ENCODE measurements at regions not wholly inside any gene's neighbourhood (a gene's known extent, or its start where the extent isn't known, plus 50 kb on each side); places are given as distances from the start of the nearest gene placed in this dataset.
"Not testable (repeated sequence)": the region's sequence is repeated elsewhere in the genome, so short reads cannot be mapped to it uniquely, and the experiment has no call there.

DNA sequence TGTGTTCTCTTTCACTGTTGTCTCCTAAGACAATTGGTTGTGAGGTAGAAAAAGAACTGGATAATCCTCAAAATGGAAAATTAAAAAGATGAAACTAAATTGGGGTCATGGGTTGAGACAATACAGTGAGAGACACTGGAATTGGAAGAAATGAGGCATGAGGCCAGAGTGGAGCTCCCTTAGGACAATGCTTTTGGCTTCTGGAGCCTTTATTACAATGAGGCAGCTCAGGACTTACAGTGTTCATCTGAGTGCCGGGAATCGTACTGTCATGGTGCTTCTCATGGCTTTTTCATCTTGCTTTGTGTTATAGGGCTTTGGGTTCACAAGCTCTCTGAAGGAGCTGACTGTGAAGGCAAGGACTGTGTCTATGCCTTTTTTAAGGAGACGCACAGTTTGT is 293.5 kb downstream of the SOX2 start:
- DNase-seq = no peak

DNA sequence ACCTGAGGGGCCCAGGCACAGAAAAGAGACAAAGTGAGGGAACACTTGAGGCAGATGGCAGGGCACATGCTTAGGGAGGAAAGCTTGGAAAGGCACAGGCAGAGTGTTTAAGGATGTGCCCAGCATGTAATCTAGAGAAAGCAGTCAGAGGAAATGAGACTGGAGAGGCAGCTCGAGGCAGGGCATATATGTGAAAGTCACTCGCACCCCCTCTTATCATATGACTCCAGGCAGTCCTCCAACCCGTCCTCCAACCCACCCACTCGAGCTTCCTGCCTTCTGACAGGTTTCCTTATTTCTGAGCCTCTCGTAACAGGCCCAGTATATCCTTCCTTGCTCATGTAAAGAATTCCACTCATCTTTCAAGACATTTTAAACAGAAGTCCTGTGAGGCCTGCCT is 294.0 kb downstream of the SOX2 start:
- no peak for DNase-seq

DNA sequence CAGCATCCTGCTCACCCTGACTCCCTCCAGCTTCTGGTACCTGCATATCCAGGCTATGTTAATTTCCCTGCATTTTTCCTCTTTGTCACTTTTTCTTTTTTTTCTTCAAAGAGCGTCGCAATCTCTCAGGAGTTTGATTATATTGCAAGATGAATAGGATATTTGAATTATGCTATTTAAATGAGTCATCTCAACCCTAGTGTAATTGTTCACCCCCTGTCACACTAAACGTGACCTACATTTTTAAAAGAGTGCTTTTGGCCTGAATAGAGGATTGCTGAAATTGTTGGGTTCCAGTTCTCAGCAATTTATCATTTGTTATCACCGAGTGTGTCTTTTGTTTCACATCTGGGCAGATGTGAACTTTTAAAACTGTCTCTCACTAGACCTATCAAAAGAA is 294.7 kb downstream of the SOX2 start:
- DNase-seq = no peak

DNA sequence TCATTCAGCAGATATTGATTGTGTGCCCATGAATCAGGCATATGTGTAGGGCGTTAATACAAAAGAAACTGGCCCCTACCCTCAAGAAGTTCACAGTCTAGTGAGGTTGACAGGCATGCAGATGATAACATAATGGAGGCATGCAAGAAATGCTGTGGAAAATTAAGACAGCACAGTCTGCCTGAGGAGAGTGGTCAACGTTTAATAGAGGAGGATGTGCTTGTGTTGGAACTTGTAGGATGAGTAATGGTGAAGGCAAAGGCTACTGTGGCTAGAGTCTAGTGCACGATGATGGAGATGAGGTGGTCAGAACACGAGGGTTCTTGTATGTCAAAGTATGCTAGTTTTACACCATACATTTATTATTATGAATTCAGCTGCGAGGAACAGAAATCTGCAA is 295.7 kb downstream of the SOX2 start:
- no peak for DNase-seq

DNA sequence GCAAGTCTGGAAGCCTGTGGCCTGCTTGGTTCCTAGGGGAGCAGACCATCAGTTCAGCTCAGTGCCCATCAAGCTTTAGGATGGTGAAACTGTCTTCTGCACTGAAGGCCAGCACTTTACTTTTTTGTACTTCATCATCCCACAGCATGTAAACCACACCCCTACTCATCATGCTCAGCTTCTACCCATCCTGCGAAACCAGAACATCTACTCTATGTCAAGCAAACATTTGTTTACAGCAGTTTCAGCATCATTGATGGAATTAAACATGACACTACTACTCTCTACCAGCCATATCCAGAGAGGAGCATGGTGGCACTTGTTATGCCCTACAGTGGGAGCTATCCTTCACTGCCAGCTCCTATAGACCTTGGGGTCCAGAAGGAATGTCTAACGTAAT is 306.6 kb downstream of the SOX2 start:
- DNase-seq = no peak

DNA sequence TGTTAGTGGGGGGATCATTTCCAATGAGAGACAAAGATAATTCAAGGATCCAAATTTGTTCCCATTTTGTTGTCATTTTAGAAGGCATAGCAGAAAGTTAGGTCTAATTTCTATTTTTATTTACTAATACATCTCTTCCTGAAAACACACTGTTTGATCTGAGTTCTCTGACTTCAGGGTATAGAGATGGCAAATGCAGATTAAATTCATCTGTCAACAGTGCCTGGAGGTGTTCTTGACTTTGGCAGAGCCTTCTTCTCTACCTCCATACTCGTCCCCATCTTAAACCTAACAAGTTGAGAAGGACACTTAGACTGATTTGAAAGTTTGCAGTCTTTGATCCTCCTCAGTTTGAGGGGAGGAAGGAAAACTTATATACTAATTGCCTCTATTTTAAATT is 308.2 kb downstream of the SOX2 start:
- no peak for DNase-seq

DNA sequence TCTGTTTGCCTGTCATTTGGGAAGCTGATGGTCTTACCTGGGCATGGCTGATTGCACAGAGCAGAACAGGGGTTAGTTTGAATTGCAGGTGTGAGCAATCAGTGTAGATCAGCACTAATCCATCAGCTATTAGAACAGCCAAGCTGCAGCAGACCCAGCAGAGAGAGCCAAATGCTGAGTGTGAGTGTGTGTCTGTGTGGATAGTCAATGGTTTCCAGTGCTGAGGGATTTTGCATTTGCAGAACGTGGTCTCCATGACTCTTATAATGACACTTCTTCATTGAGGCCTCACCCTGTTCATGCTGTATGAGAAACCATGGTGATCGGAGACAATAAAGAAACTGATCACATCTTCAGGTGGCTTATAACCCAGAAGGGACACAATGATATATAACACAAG is 312.1 kb downstream of the SOX2 start:
- DNase-seq = no peak

DNA sequence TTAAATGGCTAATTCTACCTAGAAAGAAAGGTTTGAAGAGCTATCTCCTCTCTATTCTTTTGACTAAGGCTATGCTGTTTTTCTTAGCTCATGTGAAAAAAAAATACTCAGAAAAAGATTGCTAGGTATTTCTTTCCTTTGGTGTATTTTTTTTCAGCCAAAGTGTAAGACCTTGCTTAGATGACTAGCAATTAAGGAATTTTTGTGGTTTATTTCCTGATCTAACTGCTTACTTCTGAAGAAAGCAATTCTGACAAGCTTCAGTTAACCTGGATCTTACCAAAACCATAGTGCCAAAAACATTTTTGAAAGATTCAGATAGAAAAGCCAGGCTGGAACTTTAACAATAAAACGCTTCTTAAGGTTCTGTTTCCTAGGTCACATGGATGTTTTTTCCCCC is 315.6 kb downstream of the SOX2 start:
- DNase-seq = no peak

DNA sequence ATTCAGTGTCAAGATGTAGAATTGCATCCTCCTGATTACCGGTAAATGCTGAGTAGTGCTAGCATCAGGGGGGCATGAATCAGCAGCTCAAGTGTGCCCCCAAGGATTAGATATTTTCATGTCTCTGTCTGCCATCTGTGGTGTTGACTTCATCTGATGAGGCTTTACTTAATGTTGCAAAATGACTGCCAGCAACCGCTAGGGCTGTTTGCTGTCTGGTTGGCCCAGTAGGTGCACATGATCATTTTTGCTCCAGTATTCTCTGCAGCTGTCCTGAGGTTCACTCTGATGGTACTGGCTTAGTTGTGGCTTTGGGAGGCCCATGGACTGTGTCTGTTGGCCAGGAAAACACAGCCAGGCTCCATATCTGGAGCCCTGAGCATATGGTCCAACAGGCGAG is 316.4 kb downstream of the SOX2 start:
- DNase-seq = peak; percentile 22

DNA sequence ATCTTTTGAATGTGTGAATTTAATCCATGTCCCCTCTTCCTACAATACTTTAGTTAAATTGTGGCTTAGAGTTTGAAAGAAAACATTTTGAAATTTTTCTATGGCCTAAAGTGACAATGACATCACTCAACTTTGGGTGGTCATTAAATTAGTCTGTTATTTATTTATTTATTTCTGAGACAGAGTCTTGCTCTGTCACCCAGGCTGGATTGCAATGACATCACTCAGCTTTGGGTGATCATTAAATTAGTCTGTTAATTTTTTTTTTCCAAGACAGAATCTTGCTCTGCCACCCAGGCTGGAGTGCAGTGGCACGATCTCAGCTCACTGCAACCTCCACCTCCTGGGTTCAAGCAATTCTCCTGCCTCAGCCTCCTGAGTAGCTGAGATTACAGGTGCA is 322.5 kb downstream of the SOX2 start:
- DNase-seq = not testable (repeated sequence)

DNA sequence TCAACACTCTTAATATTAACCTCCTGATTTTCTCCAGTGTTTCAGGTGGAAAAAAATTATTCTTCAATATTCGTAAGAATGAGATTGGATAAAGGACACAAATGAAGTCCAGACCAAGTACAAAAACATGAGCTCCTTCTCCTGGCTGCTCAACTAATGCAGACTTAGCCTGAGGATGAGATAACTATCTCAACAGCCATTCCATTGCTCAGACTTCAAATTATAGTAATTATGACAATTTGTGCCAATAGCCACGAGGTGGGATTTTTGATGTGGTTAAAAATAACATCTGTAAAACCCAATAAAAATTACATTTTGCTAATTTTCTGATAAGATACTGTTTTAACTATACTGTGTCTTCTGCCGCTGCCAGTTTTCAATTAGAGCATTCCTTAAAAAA is 323.6 kb downstream of the SOX2 start:
- DNase-seq = no peak

DNA sequence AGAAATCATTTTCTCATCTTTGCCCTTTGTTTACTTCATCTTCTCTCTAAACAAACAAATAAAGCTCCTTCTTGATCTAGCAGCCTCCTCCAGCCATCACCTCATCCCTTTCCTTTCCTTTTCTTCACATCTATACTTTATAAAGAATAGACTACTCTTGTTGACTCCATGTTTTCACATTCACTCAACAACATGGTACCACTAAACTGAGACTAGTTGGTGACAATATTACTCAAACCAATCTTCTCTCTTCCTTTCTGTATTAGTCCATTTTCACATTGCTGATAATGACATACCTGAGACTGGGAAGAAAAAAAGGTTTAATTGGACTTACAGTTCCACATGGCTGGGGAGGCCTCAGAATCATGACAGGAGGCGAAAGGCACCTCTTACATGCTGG is 324.7 kb downstream of the SOX2 start:
- DNase-seq = no peak

DNA sequence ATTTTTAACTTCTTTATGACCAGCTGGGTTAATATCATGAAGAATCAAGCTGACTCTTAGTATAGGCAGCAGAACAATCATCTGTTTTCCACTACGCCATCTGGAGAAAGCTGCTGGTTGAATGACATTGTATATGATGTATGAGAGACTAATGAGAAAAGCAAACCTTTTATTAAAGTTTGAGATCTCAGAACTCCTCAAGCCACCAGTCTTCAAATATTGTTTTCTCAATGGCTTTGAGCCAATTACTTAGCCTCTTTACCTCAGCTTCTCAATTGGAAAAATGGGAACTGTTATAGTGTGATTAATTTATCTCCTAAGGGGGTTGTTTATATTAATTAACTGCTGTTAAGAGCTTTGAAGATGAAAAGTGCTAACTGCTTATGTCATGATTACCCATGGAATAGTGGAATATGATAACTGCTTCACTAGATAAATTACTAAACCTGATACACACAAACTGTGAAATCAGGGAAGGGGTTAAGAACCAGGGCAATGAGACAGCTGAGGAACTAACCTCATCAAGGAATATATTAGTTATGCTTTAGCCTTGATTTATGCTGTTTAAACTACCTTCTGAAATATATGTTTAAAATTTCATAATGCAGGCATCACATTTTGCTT is 330.1 kb downstream of the SOX2 start:
- DNase-seq = peak; percentile 81

DNA sequence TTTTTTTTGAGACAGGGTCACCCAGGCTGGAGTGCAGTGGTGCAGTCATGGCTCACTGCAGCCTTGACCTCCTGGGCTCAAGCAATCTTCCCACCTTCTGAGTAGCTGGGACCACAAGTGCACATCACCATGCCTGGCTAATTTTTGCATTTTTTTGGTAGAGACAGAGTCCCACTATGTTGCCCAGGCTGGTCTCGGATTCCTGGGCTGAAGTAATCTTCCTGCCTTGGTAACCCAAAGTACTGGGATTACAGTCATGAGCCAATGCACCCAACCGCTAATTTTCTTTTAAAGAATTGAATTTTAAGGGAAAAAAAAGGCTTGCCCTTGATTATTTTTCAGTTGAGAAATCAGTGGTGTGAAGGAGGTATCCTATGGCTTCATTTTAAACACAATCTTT is 334.0 kb downstream of the SOX2 start:
- DNase-seq = no peak

DNA sequence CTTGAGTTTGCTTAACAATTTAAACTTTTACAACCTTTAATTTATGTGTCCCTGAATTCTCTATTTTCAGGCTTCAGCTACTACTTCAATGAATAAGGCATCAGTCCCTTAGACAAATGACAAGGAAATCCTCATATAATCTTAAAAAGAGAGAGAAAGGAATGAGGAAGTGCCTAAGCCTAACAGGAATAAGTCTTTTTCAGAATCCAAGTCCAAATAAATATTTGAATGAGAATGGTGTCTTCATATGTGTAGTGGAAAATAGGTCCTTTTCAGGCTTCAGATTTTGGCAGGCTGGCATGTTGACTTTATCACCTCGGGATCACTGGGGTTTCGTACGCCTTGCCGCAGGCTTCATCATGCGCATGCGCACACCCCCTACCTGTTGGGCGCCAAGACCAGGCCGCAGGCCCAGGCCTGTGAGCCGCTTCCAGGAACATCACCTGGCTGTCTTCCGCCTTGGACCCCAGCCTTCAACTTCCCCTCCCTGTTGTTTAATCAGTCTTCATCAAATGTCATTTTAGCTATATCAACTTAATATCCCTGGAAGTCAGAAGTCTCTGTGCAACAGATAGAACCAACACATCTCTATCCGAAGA is 334.5 kb downstream of the SOX2 start:
- DNase-seq = no peak

DNA sequence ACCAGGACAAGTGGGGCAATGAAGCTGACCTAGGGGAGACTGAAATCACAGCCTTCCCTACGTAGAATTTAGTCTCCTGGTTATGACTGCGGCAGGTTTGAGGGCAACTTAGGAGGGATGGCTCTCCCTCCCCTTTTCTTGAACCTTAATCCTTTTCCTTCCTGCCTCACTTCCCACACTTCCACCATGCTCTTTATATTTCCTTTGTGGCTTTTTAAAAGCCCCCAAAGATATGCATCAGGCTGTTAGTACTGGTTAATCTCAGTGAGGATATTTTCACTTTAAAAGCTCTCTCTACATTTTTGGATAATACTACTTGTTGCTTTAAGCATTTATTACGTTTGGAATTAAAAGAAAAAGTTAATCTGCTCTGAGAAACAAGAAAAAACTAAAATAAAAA is 339.2 kb downstream of the SOX2 start:
- DNase-seq = no peak

DNA sequence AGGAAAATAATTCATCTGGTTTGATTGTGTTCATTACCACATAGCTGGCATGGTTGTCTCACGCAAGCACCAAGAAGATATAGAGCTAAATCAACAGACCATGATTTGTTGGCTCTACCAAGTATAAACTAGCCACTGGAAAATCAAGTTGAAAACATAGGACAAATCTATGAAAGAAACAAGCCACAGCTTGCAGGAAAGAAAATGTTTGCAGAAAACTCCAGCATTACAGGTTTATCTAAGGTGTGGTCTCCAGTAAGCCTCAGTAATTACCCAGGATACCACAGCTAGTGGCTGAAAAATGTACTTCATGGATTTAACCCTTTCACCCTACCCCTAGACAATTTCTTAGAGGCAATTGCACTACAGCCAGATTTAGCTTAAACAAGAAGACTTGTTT is 340.6 kb downstream of the SOX2 start:
- DNase-seq = no peak

DNA sequence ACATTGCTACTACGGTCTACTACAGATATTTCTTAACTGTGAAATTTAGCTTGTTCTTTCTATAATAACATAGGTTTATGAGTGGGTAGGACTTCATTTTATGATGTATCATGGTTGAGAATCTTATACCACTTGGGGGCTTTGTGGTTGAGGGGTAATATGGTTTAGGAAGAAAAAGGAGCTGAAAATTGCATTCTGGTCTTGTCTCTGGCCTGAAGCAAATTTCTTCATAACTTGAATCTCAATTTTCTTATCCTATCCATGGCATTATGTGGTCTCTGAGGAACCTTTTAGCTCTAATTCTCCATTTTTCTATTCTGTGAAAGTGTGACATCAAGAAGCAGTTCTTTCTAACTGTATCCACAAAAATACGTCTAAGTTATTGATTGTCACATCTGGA is 341.0 kb downstream of the SOX2 start:
- no peak for DNase-seq

DNA sequence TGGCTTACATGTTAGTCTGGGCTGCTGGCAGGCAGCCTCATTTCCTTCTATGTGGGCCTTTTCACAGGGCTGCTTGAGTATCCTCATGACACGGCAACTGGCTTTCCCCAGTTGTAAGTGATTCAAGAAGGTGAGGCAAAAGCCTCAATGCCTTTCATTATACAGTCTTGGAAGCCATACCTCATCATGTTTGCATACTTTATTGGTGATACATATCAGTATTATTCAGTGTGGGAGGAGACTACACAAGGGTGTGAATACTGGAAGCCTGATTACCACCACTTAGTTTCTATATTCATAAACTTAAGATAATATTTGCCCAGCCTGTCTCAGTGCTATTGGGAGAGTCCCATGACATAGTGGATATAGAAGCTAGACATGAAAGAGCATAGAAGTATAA is 346.8 kb downstream of the SOX2 start:
- DNase-seq = no peak

DNA sequence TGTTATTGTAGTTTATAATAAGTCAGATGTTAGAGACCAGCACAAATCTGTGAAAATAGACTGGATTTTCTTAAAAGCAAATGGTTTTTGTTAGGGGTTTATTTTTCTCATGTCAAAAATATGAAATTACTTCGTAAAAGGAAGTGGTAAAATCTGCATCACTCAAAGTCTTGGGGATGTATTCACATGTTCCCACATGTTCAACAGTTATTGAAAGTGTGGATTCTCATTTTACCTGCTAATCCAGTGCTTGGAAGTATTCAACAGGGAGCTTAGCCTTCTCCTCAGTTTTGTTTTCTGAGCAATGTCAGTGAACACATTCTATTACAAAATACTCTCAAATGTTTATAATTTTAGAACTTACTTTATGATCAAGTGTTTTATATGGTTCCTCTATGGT is 352.0 kb downstream of the SOX2 start:
- DNase-seq = no peak

DNA sequence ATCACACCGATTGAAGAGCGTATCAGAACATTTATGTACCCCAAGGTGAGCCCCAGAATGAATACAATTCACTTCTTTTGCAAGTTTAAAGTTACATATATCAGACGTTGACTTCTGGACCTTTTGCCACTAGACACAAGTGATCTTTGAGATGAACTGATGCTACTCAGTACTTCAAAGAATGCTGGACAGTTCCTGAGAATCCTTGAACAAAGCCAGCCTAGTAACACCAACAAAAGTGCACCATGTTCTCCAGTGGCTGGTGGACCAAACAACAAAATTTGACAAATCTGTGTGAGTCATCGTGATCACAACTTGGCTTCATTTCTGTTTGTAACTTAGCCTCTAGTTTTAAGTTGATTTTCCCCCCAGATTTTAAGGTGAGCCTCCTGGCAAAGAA is 355.7 kb downstream of the SOX2 start:
- DNase-seq = no peak

DNA sequence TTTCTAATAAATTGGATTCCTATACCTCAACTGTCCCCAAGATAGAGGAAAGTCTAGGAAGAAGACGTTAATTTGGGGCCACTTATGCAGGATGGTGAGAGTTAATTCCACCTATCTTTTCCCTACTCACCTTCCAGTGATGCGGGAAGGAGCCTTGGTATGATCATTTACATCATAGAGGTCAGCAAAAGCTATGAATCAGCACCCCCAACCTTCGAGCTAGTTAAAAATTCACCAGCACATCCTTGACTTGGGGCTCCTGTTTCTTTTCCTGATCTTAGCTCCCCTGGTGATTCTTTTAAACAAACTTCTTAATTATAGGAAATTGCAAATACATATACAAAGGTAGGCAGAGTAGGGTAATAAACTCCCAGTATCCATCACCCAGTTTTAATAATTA is 366.6 kb downstream of the SOX2 start:
- DNase-seq = no peak

DNA sequence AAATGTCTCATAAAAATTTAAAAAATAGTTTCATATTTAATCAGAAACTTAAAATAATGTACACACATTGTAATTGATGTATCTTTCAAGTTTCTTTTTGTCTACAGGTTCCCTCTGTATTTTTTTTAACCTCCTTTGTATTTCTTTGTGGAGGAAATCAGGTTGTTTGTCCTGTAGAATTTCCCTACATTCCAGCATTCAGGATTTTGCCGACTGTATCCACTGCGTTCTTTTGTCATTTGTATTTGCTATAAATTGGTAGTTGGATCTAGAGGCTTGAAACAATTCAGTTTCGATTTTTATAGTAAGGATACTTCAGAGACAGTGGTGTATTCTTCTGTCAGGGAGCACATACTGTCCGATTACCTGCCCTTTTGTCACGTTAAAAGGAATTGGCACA is 367.2 kb downstream of the SOX2 start:
- no peak for DNase-seq

DNA sequence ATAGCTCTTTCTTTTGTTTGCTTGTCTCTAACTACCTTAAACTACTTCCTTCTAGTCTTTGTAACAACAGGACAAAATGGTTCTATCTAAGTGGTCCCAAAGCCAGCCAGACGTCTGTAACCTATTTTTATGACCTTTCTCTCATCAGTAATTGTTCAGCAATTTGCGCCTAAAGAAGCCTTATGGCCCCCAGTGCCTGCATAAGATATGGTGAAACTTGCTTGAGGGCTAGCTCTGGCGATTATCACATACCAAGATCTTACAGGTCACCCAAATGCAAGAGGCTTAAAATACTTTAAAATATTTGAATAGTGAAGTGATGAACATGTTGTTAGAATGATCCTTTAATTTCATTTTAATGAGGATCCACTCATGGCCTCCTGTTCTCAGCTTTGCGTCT is 369.4 kb downstream of the SOX2 start:
- DNase-seq = no peak

DNA sequence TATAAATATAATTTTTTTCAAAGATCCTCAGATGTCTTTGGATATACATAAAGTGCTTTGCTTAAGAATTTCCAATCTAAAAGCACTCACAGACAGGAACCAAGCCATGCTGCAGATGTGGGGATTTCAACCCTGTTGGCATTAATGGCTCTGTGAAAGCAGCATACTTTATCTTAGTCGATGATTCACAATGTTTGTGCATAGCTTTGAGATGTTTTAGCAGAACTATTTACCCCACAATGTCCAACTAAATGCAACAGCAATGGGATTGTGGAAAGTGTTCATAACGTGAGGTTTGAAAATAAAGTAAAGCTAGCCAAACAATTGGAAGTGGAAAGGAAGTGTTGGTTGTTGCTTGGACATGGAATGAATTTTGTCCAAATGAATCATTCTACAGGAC is 371.4 kb downstream of the SOX2 start:
- no peak for DNase-seq
